GM04503 (cell line): ENCODE measurements at regions not wholly inside any gene's neighbourhood (a gene's known extent, or its start where the extent isn't known, plus 50 kb on each side); places are given as distances from the start of the nearest gene placed in this dataset.

ENCODE experiments used
- DNase-seq: peaks from one replicate; pipeline ENCODE4 v3.0.0-alpha.2; 2012; ENCODE audit warnings: low read depth

DNA sequence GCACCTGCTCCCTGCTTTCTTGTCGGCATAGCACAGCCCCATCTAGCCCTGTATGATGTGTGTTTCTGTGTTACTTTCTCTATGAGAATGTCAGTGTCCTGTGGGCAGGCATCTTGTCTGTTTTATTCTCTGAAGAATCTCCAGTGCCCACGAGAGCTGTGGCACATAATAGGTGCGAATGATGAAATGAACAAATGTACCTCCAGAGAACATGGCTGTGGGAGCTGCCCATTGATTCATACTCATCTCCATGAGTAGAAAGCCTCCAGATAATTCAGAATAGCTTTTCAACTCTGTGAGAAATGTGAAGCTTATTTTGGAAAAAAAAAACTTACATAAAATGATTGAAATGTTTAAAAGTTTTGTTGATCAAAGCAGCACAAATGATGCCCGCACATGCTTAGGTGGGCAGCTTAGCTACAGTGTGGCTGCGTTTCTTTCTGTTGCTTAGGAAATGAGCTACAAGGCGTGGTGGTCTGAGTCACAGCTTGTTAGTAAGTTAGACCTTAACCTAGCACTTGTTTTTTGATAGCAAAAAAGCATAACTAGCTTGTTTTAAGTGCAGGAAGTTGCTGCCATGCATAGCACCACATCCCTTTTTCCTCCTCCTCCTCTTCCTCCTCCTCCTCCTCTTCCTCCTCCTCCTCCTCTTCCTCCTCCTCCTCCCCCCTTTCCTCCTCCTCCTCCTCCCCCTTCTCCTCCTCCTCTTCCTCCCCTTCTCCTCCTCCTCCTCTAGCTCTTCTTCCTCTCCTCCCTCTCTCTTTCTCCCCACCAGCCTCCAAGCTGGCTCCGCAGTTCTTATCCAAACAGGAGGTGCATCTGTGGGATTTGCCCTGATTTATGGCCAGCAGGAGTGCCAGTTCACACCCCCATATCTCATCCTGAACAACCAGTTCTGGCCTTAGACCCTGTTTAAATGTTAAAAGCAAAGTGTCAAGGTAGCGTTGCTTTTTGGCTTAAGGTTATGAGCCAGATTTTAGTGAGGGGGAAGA lies 221.5 kb downstream of the IRF8 start:
- no peak for DNase-seq

DNA sequence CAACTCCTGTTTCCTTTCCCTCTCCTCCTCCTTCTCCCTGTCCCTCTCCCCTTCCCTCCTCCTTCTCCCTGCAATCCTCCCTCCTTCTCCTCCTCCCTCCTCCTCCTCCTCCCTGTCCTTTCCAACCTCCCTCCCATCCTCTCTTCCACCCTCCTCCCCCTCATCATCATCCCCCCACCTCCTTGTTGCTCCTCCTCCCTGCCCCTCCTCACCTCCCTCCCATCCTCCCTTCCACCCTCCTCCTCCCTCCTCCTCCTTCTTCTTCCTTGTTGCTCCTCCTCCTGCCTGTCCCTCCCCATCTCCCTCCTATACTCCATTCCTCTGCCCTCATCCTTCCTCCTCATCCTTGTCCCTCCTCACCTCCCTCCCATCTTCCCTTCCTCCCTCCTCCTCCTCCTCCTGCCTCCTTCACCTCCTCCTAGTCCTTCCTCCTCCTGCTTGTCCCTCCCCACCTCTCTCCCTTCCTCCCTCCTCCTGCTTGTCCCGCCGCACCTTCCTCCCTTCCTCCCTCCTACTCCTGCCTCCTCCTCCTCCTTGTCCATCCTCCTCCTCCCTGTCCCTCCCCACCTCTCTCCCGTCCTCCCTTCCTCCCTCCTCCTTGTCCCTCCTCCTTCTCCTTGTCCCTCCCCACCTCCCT lies 222.5 kb downstream of the IRF8 start:
- DNase-seq, result no peak

DNA sequence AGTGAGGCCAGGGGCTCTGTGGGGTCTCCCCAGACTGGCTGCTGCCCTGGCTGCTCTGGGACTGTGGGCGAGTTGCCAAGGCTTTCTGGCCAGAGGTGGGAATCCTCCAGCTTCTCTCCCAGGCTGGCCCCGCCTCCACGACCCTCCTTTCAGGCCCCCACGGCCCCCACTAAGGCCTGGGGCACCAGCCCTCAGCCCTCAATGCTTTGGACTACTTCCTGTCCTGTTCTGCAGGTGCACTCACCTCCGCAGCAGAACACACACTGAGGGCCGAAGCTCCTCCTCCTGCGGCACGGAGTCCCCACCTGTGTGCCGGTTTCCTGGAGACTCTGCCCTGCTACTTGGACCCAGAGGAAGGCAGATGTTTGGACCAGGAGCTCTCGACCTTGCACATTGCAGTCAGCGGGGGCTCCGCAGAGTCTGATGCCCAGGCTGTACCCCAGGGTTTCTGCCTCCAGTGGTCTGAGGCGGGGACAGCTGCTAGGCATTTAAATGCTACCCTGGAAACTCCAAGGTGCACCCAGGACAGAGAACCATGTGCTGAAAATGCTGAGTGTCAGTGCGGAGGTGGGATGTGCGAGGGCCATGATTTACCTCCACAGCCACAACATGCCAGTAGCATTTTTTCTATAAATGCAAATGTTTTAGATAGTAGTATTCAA lies 223.8 kb downstream of the IRF8 start:
- no peak for DNase-seq

DNA sequence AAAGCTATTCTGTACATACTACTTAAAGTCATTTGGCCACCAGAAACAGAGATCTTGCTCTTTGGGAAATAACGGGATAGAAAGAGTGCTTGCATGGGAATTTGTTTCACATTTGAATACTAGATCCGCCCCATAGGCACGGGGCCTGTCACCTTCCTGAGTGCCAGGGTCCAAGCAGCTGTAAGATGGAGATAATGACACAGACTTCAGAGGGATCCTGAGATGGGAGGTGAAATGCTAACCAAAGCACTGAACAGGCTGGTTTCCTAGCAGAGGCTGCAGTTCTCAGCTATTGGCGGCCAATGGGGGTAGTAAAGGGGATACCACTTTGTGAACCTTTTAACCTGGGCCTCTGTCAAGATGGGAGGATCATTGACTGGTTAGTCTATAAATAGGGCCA lies 225.4 kb downstream of the IRF8 start:
- DNase-seq, result no peak

DNA sequence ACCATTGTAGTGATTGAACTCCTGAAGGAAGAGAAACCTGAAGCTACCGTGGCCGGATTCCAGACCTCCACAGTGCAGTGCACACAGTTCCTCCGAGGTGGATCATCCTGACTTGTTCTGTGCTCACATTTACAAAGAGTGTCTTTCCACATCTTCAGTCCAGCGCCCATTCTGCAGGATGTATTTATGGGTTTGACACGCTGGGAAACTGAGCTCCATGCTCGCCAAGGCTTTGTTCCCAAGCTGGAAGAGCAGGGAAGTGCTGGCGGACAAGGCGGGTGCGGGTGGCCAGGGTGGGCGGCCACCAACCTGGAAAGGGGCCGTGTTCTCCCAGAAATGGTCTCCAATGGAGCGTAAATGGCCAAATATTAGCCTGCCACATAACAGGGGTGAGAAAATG lies 227.9 kb downstream of the IRF8 start:
- DNase-seq, result no peak

DNA sequence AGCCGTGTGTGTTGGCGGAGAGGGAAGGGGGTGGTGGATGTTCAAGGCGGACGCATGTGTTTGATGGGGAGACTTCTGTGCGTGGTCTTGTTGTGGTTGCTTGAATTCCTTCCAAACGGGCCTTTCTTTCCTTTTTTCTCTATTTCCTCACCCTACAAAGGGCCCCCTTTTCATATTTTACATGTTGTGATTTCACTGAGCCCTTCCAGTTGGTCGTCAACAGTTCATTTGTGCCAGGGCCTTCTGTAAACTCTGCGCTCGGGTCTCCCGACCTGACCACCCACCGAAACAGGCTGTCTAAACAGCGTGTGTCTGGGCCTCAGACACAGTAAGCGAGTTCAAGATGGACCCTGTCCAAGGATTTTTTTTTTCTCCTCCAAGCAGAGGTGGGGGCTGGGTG lies 228.4 kb downstream of the IRF8 start:
- no peak for DNase-seq

DNA sequence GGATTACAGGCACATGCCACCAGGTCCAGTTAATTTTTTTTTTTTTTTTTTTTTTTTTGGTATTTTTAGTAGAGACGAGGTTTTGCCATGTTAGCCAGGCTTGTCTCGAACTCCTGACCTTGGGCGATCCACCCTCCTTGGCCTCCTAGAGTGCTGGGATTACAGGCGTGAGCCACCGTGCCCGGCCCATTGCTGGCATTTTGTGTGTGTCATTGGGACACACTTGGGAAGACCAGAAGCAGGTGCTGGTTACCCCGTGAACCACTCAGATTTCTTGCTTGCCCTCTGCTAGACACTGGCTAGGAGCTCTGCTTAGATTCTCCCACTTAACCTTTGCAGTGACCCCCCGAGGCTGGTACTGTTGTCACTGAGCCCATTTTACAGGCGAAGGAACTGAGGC lies 229.3 kb downstream of the IRF8 start:
- DNase-seq, result no peak

DNA sequence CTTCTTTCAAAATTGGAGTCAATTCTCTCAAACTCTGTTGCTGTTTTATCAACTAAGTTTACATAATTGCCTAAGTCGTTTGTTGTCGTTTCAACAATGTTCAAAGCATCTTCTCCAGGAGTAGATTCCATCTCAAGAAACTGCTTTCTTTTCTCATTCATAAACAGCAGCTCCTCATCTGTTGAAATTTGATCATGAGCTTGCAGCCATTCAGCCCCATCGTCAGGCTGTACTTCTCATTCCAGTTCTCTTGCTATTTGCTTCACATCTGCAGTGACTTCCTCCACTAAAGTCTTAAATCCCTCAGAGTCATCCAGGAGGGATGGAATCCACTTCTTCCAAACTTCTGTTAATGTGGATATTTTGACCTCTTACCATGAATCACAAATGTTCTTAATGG lies 230.6 kb downstream of the IRF8 start:
- no peak for DNase-seq

DNA sequence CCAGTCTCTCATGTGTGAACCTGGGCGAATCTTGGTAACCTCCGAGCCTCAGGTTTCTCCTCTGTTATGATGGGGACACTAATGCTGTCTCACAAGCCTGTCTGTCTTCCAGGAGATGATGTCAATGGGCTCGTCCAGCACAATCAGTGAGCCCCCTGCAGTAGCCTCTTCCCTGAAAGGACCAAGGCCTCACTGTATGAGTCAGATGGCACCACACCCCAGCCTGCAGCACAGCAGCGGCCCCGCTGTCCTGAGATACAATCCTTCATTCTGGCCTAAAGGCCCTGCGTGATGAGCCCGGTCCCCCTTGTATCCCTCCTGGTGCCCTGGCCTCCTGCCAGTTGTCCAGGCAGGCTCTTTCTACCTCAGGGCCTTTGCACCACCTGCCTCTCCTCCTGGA lies 234.4 kb downstream of the IRF8 start:
- no peak for DNase-seq

DNA sequence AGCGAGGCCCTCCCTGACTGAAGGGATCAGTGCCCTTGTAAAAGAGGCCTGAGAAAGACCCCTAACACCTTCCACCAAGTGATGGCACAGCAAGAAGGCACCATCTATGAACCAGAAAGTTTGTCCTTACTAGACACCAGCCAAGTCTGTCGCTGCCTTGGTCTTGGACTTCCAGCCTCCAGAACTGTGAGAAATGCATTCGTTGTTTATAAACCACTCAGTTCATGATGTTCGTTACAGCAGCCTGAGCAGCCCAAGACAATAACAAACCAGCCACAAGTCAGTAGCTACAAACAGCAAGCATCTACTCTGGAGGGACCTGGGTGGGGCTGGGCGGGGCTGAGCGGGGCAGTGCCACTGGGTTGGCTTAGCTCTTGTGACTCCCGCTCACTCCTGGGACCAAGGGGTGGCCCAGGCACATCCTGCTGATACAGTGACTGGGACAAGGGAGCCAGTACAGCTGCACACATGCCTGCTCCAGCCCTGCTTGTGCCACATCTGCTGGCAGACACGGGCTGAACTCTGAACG lies 234.9 kb downstream of the IRF8 start:
- no peak for DNase-seq

DNA sequence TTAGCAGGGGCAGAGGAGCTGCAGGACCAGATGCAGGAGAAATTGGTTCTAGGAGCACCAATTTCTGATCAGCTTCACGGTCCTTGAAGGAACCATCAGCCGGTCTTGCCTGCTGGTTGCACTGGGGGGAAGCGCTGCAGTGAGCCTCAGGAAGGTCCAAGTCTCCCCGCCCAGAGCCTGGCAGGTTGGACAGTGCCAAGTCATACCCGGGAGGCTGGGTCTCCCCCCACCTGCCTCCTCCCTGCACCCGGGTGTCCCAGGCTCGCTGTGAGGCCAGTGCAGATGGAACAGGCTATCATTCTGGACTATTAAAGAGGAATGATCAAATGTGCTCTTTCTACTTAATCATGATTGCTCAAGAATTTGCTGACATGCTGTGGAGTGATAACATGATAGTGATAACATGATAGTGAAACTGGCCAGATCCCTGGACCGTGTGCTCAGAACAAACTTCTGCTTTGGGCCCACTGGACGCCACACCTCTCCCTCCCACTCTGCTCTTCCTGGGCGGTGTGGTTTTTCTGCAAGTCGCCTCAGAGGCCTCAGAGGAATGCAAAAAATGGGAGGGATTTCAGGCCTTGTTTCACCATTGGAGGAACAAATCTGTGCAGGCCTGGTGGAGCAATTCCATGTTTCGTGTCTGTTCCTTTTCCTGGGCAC lies 236.0 kb downstream of the IRF8 start:
- no peak for DNase-seq

DNA sequence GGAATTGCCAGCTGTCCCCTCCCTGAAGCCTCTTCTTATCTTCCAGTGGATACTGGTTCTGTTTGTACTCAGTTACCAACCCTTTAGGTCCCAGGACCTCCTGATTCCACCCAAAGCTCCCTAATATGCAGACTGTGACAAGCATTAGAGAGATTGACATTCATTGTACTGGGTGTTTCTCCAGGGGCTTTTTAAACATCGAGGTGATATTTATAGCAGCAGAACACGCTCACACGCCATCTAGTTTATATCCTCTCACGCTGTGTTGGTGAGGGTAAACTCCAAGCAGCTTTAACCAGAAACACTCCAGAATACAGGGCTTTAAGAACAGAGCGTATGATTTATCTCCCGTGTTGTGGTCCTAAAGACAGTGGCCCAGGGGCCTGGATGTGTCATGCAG lies 238.4 kb downstream of the IRF8 start:
- no peak for DNase-seq

DNA sequence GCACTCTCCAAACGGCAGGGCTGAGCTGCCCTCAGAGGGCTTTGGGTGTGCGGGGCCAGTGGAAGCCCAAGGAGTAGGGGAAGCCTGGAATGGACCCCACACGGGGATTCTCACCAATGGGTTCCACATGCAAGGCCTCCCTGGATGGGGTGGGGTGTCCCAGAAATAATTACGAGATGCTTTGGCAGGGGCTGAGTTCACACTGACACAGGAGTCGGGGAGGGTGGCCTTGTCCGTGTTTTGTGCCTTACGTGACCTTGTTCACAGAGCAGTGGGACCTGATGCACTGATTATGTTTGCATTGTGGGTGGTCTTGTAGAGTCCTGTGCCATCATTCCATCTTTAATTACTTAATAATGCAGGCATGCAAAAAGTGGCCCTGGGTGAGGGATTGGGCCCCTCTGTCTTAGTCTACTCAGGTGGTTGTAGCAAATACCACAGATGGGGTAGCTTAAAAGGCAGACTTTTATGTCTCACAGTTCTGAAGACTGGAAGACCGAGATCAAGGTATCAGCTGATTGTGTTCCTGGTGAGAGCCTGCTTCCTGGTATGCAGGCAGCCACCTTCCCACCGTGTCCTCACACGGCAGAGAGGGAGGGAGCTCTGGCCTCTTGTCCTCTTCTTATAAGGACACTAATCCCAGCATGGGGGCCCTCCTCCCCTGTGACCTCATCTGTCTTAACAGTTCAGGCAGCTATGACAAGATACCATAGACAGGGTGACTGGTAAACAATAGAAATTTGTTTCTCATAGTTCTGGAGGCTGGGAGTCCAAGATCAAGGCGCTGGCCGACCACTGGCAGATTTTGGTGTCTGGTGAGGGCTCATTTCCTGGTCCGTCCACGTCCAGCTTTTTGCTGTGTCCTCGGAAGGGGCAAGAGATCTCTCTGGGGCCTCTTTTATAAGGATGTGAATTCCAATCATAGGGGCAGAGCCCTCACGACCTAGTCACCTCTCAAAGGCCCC lies 239.4 kb downstream of the IRF8 start:
- DNase-seq, result no peak

DNA sequence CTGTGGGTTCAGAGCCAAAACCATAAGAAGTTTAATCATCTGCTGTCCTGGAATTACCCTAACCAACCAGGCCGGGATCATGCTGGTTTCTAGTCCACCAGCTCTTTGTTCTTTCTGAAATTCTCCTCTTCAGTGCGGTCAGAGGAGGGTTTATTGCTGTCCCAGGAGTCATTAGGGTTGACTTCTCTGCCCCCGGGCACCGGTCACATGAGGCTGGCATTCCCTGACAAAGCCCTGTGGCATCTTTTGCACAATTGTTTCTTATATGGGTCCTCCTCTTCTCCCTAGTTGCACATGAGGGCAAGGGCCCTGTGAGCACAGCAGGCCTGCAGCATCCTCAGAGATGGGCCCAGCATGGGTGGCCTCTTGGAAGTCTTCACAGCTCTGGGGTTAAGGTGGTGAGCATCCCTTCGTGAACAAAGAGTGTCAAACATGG lies 243.9 kb downstream of the IRF8 start:
- DNase-seq, result peak; percentile 3

DNA sequence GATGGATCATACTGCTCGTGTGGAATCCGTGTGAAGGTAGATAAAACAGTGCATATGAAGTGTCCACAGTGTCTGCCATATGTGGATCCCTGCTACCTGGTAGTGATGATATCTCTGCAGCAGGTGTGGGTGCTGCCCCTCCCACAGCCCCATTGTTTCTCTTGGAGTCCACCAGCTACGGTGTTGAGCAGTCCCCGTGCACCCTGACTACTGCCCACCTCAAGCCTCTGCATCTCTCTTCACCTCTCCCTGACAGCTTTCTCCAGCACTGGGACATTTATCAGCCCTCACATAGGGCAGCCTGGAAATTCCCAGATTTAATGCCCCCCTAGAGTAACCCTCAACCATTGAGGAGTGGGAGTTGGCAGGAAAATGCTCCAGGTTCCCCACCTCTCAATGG lies 244.7 kb downstream of the IRF8 start:
- DNase-seq, result no peak

DNA sequence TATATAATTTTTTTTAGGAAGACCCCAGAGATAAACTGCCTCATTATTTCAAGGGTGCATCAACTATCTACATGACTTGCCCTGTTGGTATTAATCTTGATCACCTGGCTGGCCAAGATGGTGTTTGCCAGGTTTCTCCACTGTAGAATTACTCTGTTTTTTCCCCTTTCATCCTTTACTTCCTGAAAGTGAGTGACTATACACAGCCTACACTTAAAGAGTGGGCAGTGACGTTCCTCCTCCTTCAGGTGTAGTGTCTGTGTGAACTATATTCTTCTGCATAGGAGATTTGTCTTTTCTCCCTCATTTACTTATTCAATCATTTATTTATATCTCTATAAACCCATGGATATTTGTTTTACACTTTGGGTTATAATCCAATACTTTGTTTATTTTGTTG lies 246.7 kb downstream of the IRF8 start:
- no peak for DNase-seq

DNA sequence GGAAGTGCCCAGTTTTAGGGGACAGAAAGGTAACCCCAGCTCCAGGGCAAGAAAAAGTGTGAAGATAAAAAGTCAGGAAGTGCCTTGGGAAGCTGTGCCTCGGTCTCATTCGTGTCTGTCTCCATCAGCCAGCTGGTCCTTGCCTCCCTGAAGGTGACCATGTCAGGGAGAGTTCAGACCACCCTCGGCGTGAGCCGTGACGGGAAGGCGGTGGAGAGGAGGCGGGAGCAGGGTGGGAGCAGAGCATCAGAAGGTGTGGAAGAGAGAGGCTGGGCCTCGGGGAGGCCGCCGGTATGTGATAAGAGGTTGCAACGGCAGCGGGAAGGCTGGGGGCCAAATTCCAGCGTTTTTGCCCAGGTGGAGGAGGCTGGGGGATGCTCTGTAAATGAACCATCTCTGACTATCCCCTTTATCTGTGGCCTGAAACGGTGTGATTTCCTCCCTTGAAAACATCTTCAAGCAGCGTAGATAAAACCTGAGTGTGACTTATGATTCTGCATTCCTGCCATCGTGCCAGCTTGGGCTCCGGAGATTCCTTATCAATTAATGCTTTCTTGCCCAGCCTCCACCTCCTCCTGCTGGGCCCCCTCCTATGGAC lies 251.8 kb downstream of the IRF8 start:
- no peak for DNase-seq

DNA sequence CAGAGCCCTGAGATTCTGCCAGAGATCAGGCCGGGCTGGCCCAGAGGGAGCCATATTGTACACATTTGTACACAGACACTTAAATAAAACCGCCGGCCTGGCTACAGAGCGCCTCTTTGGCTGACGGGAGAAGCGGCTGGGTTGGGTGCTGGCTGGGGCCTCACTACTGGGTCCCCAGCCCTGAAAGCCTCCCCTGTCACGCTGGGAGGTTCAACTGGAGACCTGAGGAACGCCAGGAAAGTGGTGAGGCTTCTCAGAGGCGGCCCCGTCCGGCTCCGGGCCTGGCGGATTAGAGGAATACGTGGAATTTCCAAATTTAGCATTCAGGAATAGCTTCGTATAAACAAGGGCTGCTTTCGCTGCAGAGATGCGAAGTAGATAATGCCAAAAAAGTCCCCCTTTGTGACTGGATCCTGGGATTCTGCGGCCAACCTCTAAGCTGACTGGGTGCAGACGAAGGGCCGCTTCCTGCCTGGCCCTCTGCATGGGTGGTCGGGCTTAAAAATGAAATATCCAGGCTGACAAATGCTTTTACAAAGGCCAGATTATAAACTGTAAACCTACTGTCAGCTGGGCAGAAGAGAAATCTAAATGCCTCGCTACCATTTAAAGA lies 252.4 kb downstream of the IRF8 start:
- no peak for DNase-seq

DNA sequence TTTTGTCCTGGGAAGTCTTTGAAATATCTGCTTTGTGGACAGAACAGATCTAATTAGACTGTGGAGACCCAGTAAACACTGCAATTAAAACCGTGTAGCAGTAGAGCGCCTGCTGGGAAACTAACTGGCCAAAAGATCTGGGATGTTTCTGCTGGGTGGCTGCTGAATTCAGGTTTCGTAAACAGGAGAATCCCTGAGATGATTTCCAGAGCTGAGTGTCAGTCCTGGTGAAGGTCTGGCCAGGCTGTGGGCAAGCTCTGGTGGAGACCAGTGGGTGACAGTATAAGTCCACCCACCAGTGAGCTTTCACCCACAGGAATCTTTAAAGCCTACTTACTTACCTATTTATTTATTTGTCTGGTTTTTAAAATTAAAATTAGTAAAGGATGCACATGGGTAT lies 257.2 kb downstream of the IRF8 start:
- DNase-seq, result no peak

DNA sequence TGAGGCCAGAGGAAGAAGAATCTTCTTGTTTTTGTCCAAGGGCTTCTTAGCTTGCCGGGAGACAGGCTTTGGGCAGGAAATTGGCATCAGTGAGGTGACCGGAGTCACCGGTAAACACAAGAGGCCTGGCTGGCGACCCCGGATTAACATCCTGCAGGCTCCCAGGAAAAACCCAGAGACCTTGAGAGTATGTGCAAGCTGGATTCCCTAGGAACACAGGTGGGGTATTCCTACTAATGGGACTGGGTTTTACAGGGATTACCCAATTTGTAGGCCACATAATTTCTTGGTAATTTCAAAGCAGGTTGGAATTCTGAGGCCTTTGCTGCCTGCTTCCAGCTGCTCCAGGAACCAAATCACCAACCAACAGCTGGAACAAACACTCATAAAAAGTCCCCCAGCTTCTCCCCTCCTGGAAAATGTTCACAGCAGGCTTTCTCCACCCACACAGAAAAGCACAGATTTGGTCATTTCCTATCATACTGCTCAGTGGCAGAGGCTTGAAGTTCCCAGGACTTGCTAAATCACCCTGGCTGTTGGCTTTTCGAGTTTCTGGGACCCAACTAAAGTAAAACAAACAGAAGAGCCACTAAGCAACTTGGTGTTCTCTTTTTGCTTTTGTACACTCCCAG lies 258.8 kb downstream of the IRF8 start:
- DNase-seq, result no peak
